Gastrocnemius medialis (tissue), 4 donors: ENCODE measurements at regions not wholly inside any gene's neighbourhood (a gene's known extent, or its start where the extent isn't known, plus 50 kb on each side); places are given as distances from the start of the nearest gene placed in this dataset.

Experiments
- CTCF ChIP-seq, 5 experiments: fragments of 450-650 bp in 3 of 5; fragments of 200-600 bp in 2 of 5; sonication (generic) in 2 of 5; IDR thresholded peaks in 4 of 5; conservative IDR thresholded peaks in 1 of 5; 1 replicate in 4 of 5; 2 replicates in 1 of 5; pipeline ENCODE4 v1.5.1; 2016 to 2019; ENCODE audit warnings: antibody characterized with exemption in 5 of 5, mild to moderate bottlenecking in 3 of 5, moderate library complexity in 3 of 5
- POLR2A ChIP-seq, 2 donors: fragments of 450-650 bp; IDR thresholded peaks; one replicate each; pipeline ENCODE4 v1.6.1; 2017; ENCODE audit warnings: antibody characterized with exemption in 2 of 2, mild to moderate bottlenecking in 2 of 2, moderate library complexity in 2 of 2

DNA sequence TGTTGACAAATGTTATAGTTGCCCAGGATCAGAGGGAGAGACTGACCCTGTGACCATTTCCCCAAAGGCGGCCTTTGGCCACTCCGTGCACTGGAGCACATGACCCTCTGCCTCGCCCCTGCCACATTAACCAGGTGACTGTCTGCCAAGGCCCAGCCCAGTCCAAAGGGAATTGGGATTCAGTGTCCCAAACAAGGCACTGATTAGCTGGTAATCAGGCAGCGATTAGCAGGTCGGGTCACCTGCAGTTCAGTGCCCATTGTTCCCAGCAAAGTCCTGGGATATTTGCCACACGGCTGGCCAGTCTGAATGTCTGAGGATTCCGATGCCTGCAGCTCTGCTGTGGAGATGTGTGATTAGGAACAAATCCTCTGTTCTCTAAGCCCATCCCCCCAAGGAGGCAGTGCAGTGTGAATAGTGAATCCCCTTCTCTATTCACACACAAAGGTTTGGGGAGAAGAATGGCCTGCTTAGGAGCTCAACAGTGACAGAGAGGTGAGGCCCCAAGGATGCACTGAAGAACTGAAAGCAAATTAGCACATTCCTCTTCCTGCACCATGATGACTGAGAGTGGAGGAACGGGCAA, 123.1 kb upstream of the MAF start:
- no peak for TF ChIP-seq CTCF (IDR thresholded peaks at IDR 0.05 in 4 of 5, conservative IDR thresholded peaks at IDR 0.05 in 1 of 5)
- TF ChIP-seq POLR2A (IDR thresholded peaks at IDR 0.05) = no peak
